IMR-90 (cell line): ENCODE measurements at regions not wholly inside any gene's neighbourhood (a gene's known extent, or its start where the extent isn't known, plus 50 kb on each side); places are given as distances from the start of the nearest gene placed in this dataset.

ENCODE experiments used
- MAZ ChIP-seq: IDR thresholded peaks from 2 replicates; pipeline ENCODE4 v1.6.1; 2012; ENCODE audit warnings: low read depth, mild to moderate bottlenecking, low read length, improper control_type of control experiment, moderate library complexity, borderline replicate concordance
- MXI1 ChIP-seq: IDR thresholded peaks from 2 replicates; pipeline ENCODE4 v1.6.1; 2012; ENCODE audit warnings: low read depth, mild to moderate bottlenecking, low read length, moderate library complexity, borderline replicate concordance
- POLR2A ChIP-seq: IDR thresholded peaks from 2 replicates; pipeline ENCODE4 v1.6.1; 2012; ENCODE audit warnings: mild to moderate bottlenecking, low read depth, low read length
- RAD21 ChIP-seq: IDR thresholded peaks from 2 replicates; pipeline ENCODE4 v1.6.1; 2012; ENCODE audit warnings: low read length, improper control_type of control experiment
- RFX5 ChIP-seq: IDR thresholded peaks from 2 replicates; pipeline ENCODE4 v1.8.0; 2012; ENCODE audit warnings: low read depth, mild to moderate bottlenecking, low read length, moderate library complexity
- SMC3 ChIP-seq: fragments of 150-350 bp; IDR thresholded peaks from 2 replicates; pipeline ENCODE4 v1.6.1; 2016; ENCODE audit warnings: low read depth, mild to moderate bottlenecking, antibody characterized with exemption, low read length, moderate library complexity
- TF ChIP-seq, protein P1 (sequence below): conservative IDR thresholded peaks from 2 replicates; pipeline ENCODE4 v1.5.1; 2012; ENCODE audit warnings: mild to moderate bottlenecking, low read depth, low read length, improper control_type of control experiment

- TF ChIP-seq POLR2A = no peak
- TF ChIP-seq, protein P1, sequence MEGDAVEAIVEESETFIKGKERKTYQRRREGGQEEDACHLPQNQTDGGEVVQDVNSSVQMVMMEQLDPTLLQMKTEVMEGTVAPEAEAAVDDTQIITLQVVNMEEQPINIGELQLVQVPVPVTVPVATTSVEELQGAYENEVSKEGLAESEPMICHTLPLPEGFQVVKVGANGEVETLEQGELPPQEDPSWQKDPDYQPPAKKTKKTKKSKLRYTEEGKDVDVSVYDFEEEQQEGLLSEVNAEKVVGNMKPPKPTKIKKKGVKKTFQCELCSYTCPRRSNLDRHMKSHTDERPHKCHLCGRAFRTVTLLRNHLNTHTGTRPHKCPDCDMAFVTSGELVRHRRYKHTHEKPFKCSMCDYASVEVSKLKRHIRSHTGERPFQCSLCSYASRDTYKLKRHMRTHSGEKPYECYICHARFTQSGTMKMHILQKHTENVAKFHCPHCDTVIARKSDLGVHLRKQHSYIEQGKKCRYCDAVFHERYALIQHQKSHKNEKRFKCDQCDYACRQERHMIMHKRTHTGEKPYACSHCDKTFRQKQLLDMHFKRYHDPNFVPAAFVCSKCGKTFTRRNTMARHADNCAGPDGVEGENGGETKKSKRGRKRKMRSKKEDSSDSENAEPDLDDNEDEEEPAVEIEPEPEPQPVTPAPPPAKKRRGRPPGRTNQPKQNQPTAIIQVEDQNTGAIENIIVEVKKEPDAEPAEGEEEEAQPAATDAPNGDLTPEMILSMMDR = no peak
- TF ChIP-seq RFX5 = no peak
- no peak for TF ChIP-seq RAD21
- no peak for TF ChIP-seq MXI1
- no peak for TF ChIP-seq MAZ
- no peak for TF ChIP-seq SMC3
Measured at GRCh38 chr5:56608217-56608925, 207.0 kb upstream of the MAP3K1 start.
